ENCODE measurements at regions not wholly inside any gene's neighbourhood (a gene's known extent, or its start where the extent isn't known, plus 50 kb on each side); places are given as distances from the start of the nearest gene placed in this dataset.

DNA sequence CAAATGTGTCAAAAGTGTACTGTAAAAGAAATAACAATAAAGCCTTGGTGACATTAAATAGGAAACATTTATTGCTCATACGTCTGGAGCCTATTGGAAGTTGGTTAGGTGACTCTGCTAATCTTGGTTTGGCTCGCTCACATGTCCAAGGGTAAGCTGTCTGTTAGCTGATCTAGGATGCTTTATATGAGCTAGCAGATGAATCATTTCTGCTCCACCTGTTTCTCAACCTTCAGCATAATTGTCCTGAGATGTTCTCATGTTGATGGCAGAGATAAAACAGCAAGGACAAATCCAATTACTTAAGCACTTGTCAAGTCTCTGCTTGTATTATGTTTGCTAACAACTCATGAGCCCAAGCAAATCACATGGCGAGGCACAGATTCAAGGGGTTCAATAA, 56.0 kb upstream of the CD53 start:
- H3K4me1 ChIP-seq (ENCODE audit: insufficient read depth, low read length) = no peaks in the 10 kb centered on the region
- POLR2A ChIA-PET = no interaction called here
- H3K4me3 ChIP-seq (ENCODE audit: low read length) = no peak overlapping the region

DNA sequence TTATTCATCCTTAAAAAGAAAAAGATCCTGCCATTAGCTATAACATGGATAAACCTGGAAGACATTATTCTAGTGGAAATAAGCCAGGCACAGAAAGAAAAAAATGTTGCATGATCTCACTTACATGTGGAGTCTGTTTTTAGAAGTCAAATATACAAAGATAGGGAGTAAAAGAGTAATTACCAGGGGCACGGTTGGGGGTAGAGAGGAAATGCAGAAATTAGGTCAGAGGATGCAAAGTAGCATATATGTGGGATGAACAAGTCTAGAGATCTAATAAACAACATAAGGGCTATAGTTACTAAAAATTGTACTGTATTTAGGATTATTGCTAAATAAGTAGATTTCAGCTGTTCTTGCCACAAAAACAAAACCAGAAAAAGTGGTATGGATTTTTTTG, 61.4 kb upstream of the CD53 start:
- no peak overlapping the region for H3K27ac ChIP-seq (ENCODE audit: low read depth, low read length)
- no peaks in the 10 kb centered on the region for H3K4me1 ChIP-seq (ENCODE audit: insufficient read depth, low read length)
- Mint-ChIP-seq H3K27me3 (peaks cover 0 to 1% of the 10 kb centered on the region in 2 donors), H3K27ac (peak overlapping the region in 1 of 8 donors; percentile 3), H3K4me3 (no peak overlapping the region), H3K4me1 (peaks cover 8 to 12% (median 10%) of the 10 kb centered on the region in 3 donors), H3K36me3 (peaks cover 0 to under 1% (median 0%) of the 10 kb centered on the region in 3 donors), H3K9me3 (peaks cover 0 to 1% (median 0%) of the 10 kb centered on the region in 5 donors)
- no peaks in the 10 kb centered on the region for H3K27me3 ChIP-seq (ENCODE audit: insufficient read depth, low read length, poor library complexity, severe bottlenecking)
- no peak overlapping the region for H3K4me3 ChIP-seq (ENCODE audit: low read length)
- no peaks in the 10 kb centered on the region for H3K9me3 ChIP-seq (ENCODE audit: low read length)
- ChIA-PET POLR2A (no interaction called here), CTCF (no interaction called here)
- no peak for DNase-seq
- no peaks in the 10 kb centered on the region for H3K36me3 ChIP-seq (ENCODE audit: insufficient read depth, low read length)

More for the DNA sequence above, 56.0 kb upstream of the CD53 start:
- Histone ChIP-seq H3K36me3 (ENCODE audit: insufficient read depth, low read length) (no peaks in the 10 kb centered on the region), H3K9me3 (ENCODE audit: low read length) (no peaks in the 10 kb centered on the region), H3K27me3 (ENCODE audit: insufficient read depth, low read length, poor library complexity, severe bottlenecking) (no peaks in the 10 kb centered on the region), H3K27ac (ENCODE audit: low read depth, low read length) (no peak overlapping the region)
- CTCF ChIA-PET = interaction anchor here (1.5 kb wide), 1 partner anchor 197 kb away, joined by 4 read pairs; no protein-coding TSS in a partner anchor
- peaks cover 0 to 2% (median 0%) of the 10 kb centered on the region in 5 donors for H3K9me3 Mint-ChIP-seq
- no peak overlapping the region for H3K27ac Mint-ChIP-seq
- H3K27me3 Mint-ChIP-seq = peaks cover 0 to 3% of the 10 kb centered on the region in 2 donors
- H3K36me3 Mint-ChIP-seq = peaks cover 0 to 9% (median 0%) of the 10 kb centered on the region in 3 donors
- H3K4me3 Mint-ChIP-seq = no peak overlapping the region
- no peak for DNase-seq
- peaks cover 0 to 4% (median 0%) of the 10 kb centered on the region in 3 donors for H3K4me1 Mint-ChIP-seq

DNA sequence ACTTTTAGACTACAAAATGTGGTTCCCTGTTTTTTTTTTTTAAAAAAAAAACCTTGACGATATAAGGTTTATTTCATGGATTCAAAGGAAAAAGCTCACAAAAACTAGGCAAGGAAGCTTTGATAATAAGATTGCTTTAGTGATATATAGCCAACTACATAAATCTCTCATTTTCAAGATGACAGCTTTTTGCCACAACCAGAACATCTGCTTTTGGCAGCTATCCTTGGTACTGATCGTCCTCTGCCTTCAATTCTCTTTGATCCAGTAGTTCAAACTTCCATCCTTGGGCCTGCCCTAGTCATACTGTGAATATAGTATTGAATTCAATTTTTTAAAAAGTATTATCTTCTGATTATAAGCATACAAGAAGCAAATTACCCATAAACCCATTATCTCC, 72.9 kb upstream of the CD53 start:
- POLR2A ChIA-PET = no interaction called here
- H3K4me1 ChIP-seq (ENCODE audit: insufficient read depth, low read length) = no peaks in the 10 kb centered on the region
- H3K4me3 Mint-ChIP-seq = no peak overlapping the region

DNA sequence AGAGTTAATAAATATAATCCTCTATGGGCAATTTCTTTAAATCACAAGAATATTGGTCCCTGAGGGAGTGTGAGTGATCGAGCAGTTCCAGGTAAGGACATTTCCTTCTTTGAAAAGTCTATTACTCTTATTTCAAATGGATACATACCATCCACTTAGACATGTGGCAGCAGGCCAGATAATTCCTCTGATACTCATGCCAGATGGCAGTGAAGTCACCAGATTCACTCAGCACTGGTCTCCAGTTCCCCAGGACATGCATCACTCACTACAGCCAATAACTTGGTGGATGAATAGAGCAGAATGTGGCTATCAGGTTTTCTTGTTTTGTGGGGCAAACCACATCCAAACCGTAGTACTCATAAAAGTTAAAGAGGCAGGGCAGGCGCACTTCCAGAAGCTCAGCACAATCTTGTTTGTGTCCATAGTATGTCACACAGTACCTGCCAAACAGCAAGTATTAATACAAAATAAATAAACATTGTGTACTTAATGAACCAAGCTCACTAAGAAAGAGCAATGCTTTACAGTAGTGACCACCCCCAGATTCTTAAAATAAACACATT, 74.2 kb upstream of the CD53 start:
- H3K4me3 Mint-ChIP-seq = no peak overlapping the region
- H3K4me1 Mint-ChIP-seq = peaks cover 0 to 3% (median 2%) of the 10 kb centered on the region in 3 donors
- Histone ChIP-seq H3K36me3 (ENCODE audit: insufficient read depth, low read length) (no peaks in the 10 kb centered on the region), H3K4me3 (ENCODE audit: low read length) (no peak overlapping the region), H3K4me1 (ENCODE audit: insufficient read depth, low read length) (no peaks in the 10 kb centered on the region), H3K27me3 (ENCODE audit: insufficient read depth, low read length, poor library complexity, severe bottlenecking) (no peaks in the 10 kb centered on the region), H3K9me3 (ENCODE audit: low read length) (no peaks in the 10 kb centered on the region), H3K27ac (ENCODE audit: low read depth, low read length) (no peak overlapping the region)
- H3K36me3 Mint-ChIP-seq = peaks cover 0 to 40% (median 3%) of the 10 kb centered on the region in 3 donors
- POLR2A ChIA-PET = no interaction called here
- CTCF ChIA-PET = interaction anchor here (1.0 to 2.1 kb wide), 2 partner anchors 14 to 17 kb away, joined by 3 to 9 read pairs; no protein-coding TSS in a partner anchor
- no peak overlapping the region for H3K27ac Mint-ChIP-seq
- peaks cover 0 to 5% of the 10 kb centered on the region in 2 donors for H3K27me3 Mint-ChIP-seq
- no peak for DNase-seq
- H3K9me3 Mint-ChIP-seq = peaks cover 6 to 19% (median 10%) of the 10 kb centered on the region in 5 donors

More for the DNA sequence above, 72.9 kb upstream of the CD53 start:
- no peak for DNase-seq
- Mint-ChIP-seq H3K4me1 (peaks cover 0 to 3% (median 3%) of the 10 kb centered on the region in 3 donors), H3K27me3 (peaks cover 0 to 11% of the 10 kb centered on the region in 2 donors), H3K9me3 (peaks cover 4 to 24% (median 10%) of the 10 kb centered on the region in 5 donors), H3K36me3 (peaks cover 0 to 31% (median under 1%) of the 10 kb centered on the region in 3 donors), H3K27ac (no peak overlapping the region)
- Histone ChIP-seq H3K27me3 (ENCODE audit: insufficient read depth, low read length, poor library complexity, severe bottlenecking) (no peaks in the 10 kb centered on the region), H3K4me3 (ENCODE audit: low read length) (no peak overlapping the region), H3K27ac (ENCODE audit: low read depth, low read length) (no peak overlapping the region), H3K36me3 (ENCODE audit: insufficient read depth, low read length) (no peaks in the 10 kb centered on the region), H3K9me3 (ENCODE audit: low read length) (no peaks in the 10 kb centered on the region)
- CTCF ChIA-PET = interaction anchor here (2.1 kb wide), 1 partner anchor 15 kb away, joined by 9 read pairs; no protein-coding TSS in a partner anchor

DNA sequence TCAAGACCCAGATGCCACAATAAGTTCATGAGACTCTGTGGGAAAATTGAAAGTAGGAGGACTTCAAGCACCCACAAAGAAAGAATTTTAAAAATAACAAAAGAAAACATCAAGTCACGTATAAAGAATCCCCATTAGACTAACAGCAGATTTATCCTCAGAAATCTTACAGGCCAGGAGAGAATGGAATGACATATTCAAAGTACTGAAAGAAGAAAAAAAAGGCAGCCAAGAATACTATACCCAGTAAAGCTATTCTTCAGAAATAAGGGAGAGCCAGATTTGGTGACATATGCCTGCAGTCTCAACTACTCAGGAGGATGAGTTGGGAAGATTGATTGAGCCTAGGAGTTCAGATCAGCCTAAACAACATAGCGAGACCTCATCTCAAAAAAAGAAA, 84.3 kb upstream of the CD53 start:
- H3K36me3 Mint-ChIP-seq = peaks cover 2 to 44% (median 3%) of the 10 kb centered on the region in 3 donors
- H3K4me3 Mint-ChIP-seq = peak overlapping the region in 1 of 7 donors; percentile 66
- peak overlapping the region; percentile 6 to 93 (median 44) for H3K27ac Mint-ChIP-seq
- Histone ChIP-seq H3K27me3 (ENCODE audit: insufficient read depth, low read length, poor library complexity, severe bottlenecking) (no peaks in the 10 kb centered on the region), H3K4me1 (ENCODE audit: insufficient read depth, low read length) (peaks cover 53% of the 10 kb centered on the region), H3K36me3 (ENCODE audit: insufficient read depth, low read length) (no peaks in the 10 kb centered on the region), H3K4me3 (ENCODE audit: low read length) (peak overlapping the region; percentile 26), H3K9me3 (ENCODE audit: low read length) (peaks cover 13% of the 10 kb centered on the region), H3K27ac (ENCODE audit: low read depth, low read length) (no peak overlapping the region)
- ChIA-PET POLR2A (no interaction called here), CTCF (interaction anchor here (0.9 to 4.1 kb wide), 4 partner anchors 22 to 233 kb away, joined by 7 to 29 read pairs (median 14); no protein-coding TSS in a partner anchor)
- no peaks in the 10 kb centered on the region for H3K27me3 Mint-ChIP-seq
- H3K4me1 Mint-ChIP-seq = peaks cover 58% of the 10 kb centered on the region in 3 donors
- no peak for DNase-seq
- peaks cover 11 to 20% (median 11%) of the 10 kb centered on the region in 5 donors for H3K9me3 Mint-ChIP-seq

DNA sequence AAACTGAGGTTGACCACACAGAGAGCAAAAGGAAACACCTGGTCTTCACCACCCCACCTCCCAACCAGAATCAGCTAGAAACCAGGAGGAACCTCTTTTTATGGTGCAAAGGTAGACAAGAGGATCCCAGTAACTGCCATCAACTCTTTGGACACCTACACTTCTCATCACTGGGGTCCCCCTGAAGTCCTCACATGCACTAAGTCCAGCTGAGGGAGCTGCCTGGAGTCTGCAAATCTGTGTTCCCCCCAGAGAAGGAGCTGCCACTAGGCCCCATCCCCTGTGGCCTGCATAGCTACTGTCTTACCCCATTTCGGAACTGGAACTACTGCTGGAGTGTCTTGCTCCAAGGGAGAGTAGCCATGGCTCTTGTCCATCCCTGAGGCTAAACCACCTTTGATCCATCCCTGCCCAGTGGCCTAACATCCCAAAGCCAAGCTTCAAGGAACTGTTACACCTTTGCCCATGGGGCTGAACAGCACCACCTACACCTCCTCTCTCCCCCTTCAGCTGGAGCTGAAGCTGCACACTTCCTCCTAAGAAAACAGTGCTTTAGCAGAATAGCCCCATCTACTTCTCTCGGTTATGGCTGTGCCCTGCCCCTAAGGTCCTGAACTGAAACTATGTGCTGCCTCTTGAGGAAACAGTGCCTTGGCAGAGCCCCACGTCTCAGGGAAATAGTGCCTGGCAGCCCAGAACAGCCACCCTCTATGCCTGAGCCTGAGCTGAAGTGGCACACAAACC, 85.4 kb upstream of the CD53 start:
- Histone ChIP-seq H3K9me3 (ENCODE audit: low read length) (peaks cover 13% of the 10 kb centered on the region), H3K27ac (ENCODE audit: low read depth, low read length) (no peak overlapping the region), H3K36me3 (ENCODE audit: insufficient read depth, low read length) (no peaks in the 10 kb centered on the region), H3K4me3 (ENCODE audit: low read length) (peak overlapping the region; percentile 35), H3K4me1 (ENCODE audit: insufficient read depth, low read length) (peaks cover 63% of the 10 kb centered on the region), H3K27me3 (ENCODE audit: insufficient read depth, low read length, poor library complexity, severe bottlenecking) (no peaks in the 10 kb centered on the region)
- Mint-ChIP-seq H3K36me3 (peaks cover 2 to 34% (median 3%) of the 10 kb centered on the region in 3 donors), H3K4me3 (peak overlapping the region; percentile 66 to 79 (median 72)), H3K27me3 (no peaks in the 10 kb centered on the region), H3K4me1 (peaks cover 65 to 68% (median 68%) of the 10 kb centered on the region in 3 donors), H3K9me3 (peaks cover 10 to 20% (median 11%) of the 10 kb centered on the region in 5 donors), H3K27ac (peak overlapping the region; percentile 70 to 93 (median 80))
- CTCF ChIA-PET = interaction anchor here (0.7 to 11.2 kb wide), 27 partner anchors 8 to 546 kb away, joined by 3 to 126 read pairs (median 4); partner anchors contain the start of genes KCNA2, KCNA3 and LRIF1
- DNase-seq = peak in 4 of 5 donors; percentile 28 to 77 (median 70)
- POLR2A ChIA-PET = interaction anchor here (0.9 to 2.5 kb wide), 8 partner anchors 12 to 176 kb away, joined by 3 to 12 read pairs (median 6); partner anchors contain the start of genes CD53 and LRIF1

DNA sequence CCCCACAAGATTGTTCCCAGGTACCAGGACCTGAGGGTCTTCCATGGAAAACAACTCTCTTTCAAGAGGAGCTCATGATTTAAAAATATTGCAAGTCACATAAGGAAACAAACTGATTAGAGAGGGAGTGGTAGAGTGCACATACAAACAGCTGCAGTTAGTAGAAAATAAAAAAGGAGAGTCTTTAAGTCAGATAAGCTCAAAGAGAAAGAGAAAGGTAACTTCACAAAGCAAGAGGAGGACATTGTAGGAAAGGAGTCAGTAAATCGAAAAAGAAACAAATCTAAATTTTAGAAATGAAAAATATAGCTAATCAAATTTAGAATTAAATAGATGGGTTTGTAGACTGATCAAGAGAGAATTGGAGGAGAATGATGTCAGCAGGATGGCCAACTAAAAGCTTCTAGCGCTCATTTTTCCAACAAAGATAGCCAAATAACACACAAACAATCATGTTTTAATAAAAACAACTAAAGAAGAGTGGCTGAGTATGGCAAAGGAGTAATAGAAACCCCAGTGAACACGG, 86.1 kb upstream of the CD53 start:
- peak overlapping the region; percentile 35 for H3K4me3 ChIP-seq (ENCODE audit: low read length)
- peaks cover 65 to 69% (median 68%) of the 10 kb centered on the region in 3 donors for H3K4me1 Mint-ChIP-seq

More for the DNA sequence above, 86.1 kb upstream of the CD53 start:
- Histone ChIP-seq H3K36me3 (ENCODE audit: insufficient read depth, low read length) (no peaks in the 10 kb centered on the region), H3K9me3 (ENCODE audit: low read length) (peaks cover 13% of the 10 kb centered on the region), H3K27ac (ENCODE audit: low read depth, low read length) (no peak overlapping the region), H3K27me3 (ENCODE audit: insufficient read depth, low read length, poor library complexity, severe bottlenecking) (no peaks in the 10 kb centered on the region), H3K4me1 (ENCODE audit: insufficient read depth, low read length) (peaks cover 63% of the 10 kb centered on the region)
- Mint-ChIP-seq H3K27ac (peak overlapping the region; percentile 71 to 93 (median 84)), H3K27me3 (no peaks in the 10 kb centered on the region), H3K36me3 (peaks cover 2 to 28% (median 3%) of the 10 kb centered on the region in 3 donors), H3K4me3 (peak overlapping the region; percentile 66 to 79 (median 72)), H3K9me3 (peaks cover 10 to 20% (median 11%) of the 10 kb centered on the region in 5 donors)
- POLR2A ChIA-PET = interaction anchor here (0.9 to 2.5 kb wide), 6 partner anchors 12 to 177 kb away, joined by 4 to 12 read pairs (median 8); partner anchors contain the start of genes CD53 and LRIF1
- DNase-seq = peak in 1 of 5 donors; percentile 33
- CTCF ChIA-PET = interaction anchor here (0.7 to 11.2 kb wide), 26 partner anchors 8 to 547 kb away, joined by 3 to 126 read pairs (median 4); partner anchors contain the start of genes KCNA2, KCNA3 and LRIF1
